Smooth muscle cell (in vitro differentiated cells): ENCODE measurements at regions not wholly inside any gene's neighbourhood (a gene's known extent, or its start where the extent isn't known, plus 50 kb on each side); places are given as distances from the start of the nearest gene placed in this dataset.

Experiments used
- DNase-seq: peaks from one replicate; lab custom pipeline; 2025; ENCODE audit not compliant: unreplicated experiment; lab: John Stamatoyannopoulos, UW
- H2AFZ ChIP-seq: fragments of 200-600 bp; sonication (generic); 2 replicates; pipeline ENCODE4 v1.6.0; 2016; ENCODE audit warnings: antibody characterized with exemption, low read depth, mild to moderate bottlenecking
- H3F3A ChIP-seq: fragments of 200-600 bp; sonication (generic); 2 replicates; pipeline ENCODE4 v1.6.0; 2017; ENCODE audit warnings: antibody characterized with exemption, low read depth
- H3K27ac ChIP-seq: fragments of 200-600 bp; sonication (generic); 2 replicates; pipeline ENCODE4 v1.5.1; 2016; ENCODE audit warnings: low read depth, mild to moderate bottlenecking
- H3K27me3 ChIP-seq: fragments of 200-600 bp; sonication (generic); 2 replicates; pipeline ENCODE4 v1.6.1; 2016; ENCODE audit warnings: low read depth, mild to moderate bottlenecking
- H3K36me3 ChIP-seq: fragments of 200-600 bp; sonication (generic); 2 replicates; pipeline ENCODE4 v1.5.1; 2016; ENCODE audit warnings: low read depth
- H3K4me1 ChIP-seq: fragments of 200-600 bp; sonication (generic); 2 replicates; pipeline ENCODE4 v1.5.1; 2016; ENCODE audit warnings: low read depth
- H3K4me2 ChIP-seq: fragments of 200-600 bp; sonication (generic); 2 replicates; pipeline ENCODE4 v1.6.0; 2016; ENCODE audit warnings: mild to moderate bottlenecking
- H3K4me3 ChIP-seq: fragments of 200-600 bp; sonication (generic); 2 replicates; pipeline ENCODE4 v1.5.1; 2016; ENCODE audit warnings: mild to moderate bottlenecking
- H3K79me2 ChIP-seq: fragments of 200-600 bp; sonication (generic); 2 replicates; pipeline ENCODE4 v1.6.0; 2016; ENCODE audit warnings: low read depth, mild to moderate bottlenecking
- H3K9ac ChIP-seq: fragments of 200-600 bp; sonication (generic); 2 replicates; pipeline ENCODE4 v1.6.0; 2016; ENCODE audit warnings: low read depth
- H3K9me3 ChIP-seq: fragments of 200-600 bp; sonication (generic); replicated peaks from 2 replicates; pipeline ENCODE4 v1.5.1; 2016; ENCODE audit warnings: low read depth
- H4K20me1 ChIP-seq: fragments of 200-600 bp; sonication (generic); 2 replicates; pipeline ENCODE4 v1.6.0; 2016; ENCODE audit warnings: low read depth
- CTCF ChIP-seq: fragments of 200-600 bp; sonication (generic); IDR thresholded peaks from 2 replicates; pipeline ENCODE4 v1.5.1; 2017; ENCODE audit warnings: borderline replicate concordance, mild to moderate bottlenecking, antibody characterized with exemption; ENCODE audit not compliant: insufficient read depth, poor library complexity, severe bottlenecking
- WGBS: methylation state at CpG from one replicate; pipeline ENCODE4 v1.1.7; 2016; ENCODE audit warnings: low lambda C conversion rate; 5-methylcytosine and 5-hydroxymethylcytosine counted together

DNA sequence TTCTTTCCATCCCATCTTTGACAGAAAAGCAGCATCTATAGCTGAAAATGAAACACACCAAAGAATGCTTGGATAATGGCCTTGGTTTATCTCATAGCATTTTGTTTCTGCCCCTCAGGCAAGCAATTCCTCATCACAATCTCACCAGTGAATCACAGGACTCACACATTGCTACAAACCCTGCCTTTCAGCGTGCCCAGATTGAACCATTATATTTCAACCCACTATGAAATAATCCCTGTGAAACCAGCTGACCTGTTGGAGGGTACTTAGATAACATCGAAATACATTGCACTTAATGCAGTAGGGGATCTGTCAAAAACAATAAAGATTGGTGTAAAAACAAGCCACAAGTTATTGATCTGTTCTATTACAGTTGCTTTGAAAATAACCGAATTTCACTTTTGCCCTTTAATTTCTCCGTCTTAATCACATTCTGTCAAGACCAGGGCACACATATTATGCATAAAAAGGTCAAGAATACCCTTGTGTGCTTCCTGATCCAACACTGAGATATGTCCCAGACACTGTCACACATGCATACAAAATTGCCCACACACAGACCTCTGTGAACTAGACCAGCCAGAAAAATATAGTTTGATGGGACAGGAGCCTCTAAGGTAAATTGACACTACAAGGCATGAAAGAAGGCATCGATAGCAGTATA lies 839.8 kb downstream of the NTRK3 start:
- H3K9ac ChIP-seq, result no peak overlapping the region
- H3K4me1 ChIP-seq, result no peaks in the 10 kb centered on the region
- no peaks in the 10 kb centered on the region for H3K9me3 ChIP-seq
- TF ChIP-seq CTCF, result no peak
- no peak overlapping the region for H3K27ac ChIP-seq
- no peaks in the 10 kb centered on the region for H3K27me3 ChIP-seq
- DNase-seq, result no peak
- no peak overlapping the region for H3K4me3 ChIP-seq
- H2AFZ ChIP-seq, result no peak overlapping the region
- no peaks in the 10 kb centered on the region for H3K36me3 ChIP-seq
- no peaks in the 10 kb centered on the region for H3K79me2 ChIP-seq
- H3F3A ChIP-seq, result no peaks in the 10 kb centered on the region
- 80% methylated on average over 5 of the region's 5 CpGs for WGBS
- H3K4me2 ChIP-seq, result no peak overlapping the region
- H4K20me1 ChIP-seq, result no peaks in the 10 kb centered on the region

DNA sequence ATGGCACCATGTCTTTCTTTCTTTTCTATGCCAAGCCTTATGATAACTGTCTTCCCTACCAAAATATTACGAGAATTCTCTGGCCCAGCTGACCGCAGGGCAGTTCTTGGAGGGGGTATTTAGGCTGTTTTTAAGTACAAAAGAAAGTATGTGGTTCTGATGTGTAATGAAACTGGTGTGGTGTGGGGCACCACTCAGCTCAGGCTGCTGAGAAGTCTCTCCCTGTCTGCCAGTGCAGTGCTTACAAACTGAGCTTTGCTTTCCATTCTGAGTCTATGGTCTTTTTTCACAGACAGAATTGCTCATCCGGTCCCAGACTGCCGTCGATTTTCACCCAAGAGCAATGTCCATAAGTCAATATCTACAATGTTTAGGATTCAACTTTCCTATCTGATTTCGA lies 847.6 kb downstream of the NTRK3 start:
- H3F3A ChIP-seq, result no peaks in the 10 kb centered on the region
- 74% methylated on average over 6 of the region's 6 CpGs for WGBS
- no peak for TF ChIP-seq CTCF

GRCh38 chr15:87403973-87404372 lies 852.6 kb downstream of the NTRK3 start:
- no peaks in the 10 kb centered on the region for H3K79me2 ChIP-seq
- 84% methylated on average over 5 of the region's 5 CpGs for WGBS

More for the DNA sequence above, 847.6 kb downstream of the NTRK3 start:
- no peak for DNase-seq
- no peaks in the 10 kb centered on the region for H3K79me2 ChIP-seq
- no peak overlapping the region for H3K4me3 ChIP-seq
- H2AFZ ChIP-seq, result peak overlapping the region; percentile 7
- no peaks in the 10 kb centered on the region for H3K4me1 ChIP-seq
- H3K27me3 ChIP-seq, result no peaks in the 10 kb centered on the region
- H4K20me1 ChIP-seq, result no peaks in the 10 kb centered on the region
- no peak overlapping the region for H3K9ac ChIP-seq
- H3K4me2 ChIP-seq, result no peak overlapping the region
- H3K9me3 ChIP-seq, result no peaks in the 10 kb centered on the region
- H3K27ac ChIP-seq, result no peak overlapping the region
- H3K36me3 ChIP-seq, result no peaks in the 10 kb centered on the region

More at GRCh38 chr15:87403973-87404372, 852.6 kb downstream of the NTRK3 start:
- no peaks in the 10 kb centered on the region for H3K36me3 ChIP-seq
- no peak for DNase-seq
- H3K9ac ChIP-seq, result no peak overlapping the region
- no peaks in the 10 kb centered on the region for H3K4me1 ChIP-seq
- no peaks in the 10 kb centered on the region for H4K20me1 ChIP-seq
- H2AFZ ChIP-seq, result no peak overlapping the region
- no peaks in the 10 kb centered on the region for H3K27me3 ChIP-seq
- H3F3A ChIP-seq, result no peaks in the 10 kb centered on the region
- no peak overlapping the region for H3K27ac ChIP-seq
- no peak overlapping the region for H3K4me3 ChIP-seq
- H3K9me3 ChIP-seq, result no peaks in the 10 kb centered on the region
- TF ChIP-seq CTCF, result no peak
- no peak overlapping the region for H3K4me2 ChIP-seq
